Right lobe of liver (tissue), 4 donors: ENCODE measurements at regions not wholly inside any gene's neighbourhood (a gene's known extent, or its start where the extent isn't known, plus 50 kb on each side); places are given as distances from the start of the nearest gene placed in this dataset.

Experiments
- CTCF ChIP-seq, 4 donors: fragments of 200-600 bp in 3 of 4; fragments of 450-650 bp in 1 of 4; IDR thresholded peaks; one replicate each; pipeline versions ENCODE4 v1.5.1 to v1.8.0; 2016 to 2022; ENCODE audit warnings: antibody characterized with exemption in 4 of 4, mild to moderate bottlenecking in 2 of 4
- POLR2A ChIP-seq: fragments of 450-650 bp; IDR thresholded peaks from one replicate; pipeline ENCODE4 v1.6.1; 2017; ENCODE audit warnings: antibody characterized with exemption, mild to moderate bottlenecking
- donor health status: DM: no; HTN: no; CAD: no.
- donor health status: DM: no; HTN: no; CAD: no.
- donor health status: DM: no; HTN: yes; CAD: no.

GRCh38 chr16:61371881-61372280 is 664.4 kb downstream of the CDH8 start:
- TF ChIP-seq CTCF (IDR thresholded peaks at IDR 0.05) (no peak), POLR2A (no peak)
